ENCODE measurements at regions not wholly inside any gene's neighbourhood (a gene's known extent, or its start where the extent isn't known, plus 50 kb on each side); places are given as distances from the start of the nearest gene placed in this dataset.

DNA sequence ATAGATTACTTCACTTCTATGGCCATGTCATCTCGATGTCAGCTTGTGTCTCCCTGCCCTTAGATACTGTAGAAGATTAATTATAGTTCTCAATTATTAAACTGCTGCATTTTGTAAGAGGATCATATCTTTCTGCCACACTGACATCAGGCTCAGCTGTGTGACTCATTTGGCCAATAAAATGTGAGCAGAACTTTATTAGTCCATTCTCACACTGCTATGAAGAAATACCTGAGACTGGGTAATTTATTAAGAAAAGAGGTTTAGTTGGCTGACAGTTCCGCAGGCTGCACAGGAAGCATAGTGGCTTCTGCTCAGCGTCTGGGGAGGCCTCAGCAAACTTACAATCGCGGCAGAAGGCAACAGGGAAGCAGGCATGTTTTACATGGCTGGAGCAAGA is 290.4 kb downstream of the RAD51AP2 start:
- Histone ChIP-seq H3K27ac (ENCODE audit: low read depth, low read length) (no peak overlapping the region), H3K9me3 (ENCODE audit: insufficient read depth, low read depth, low read length) (no peaks in the 10 kb centered on the region), H3K36me3 (ENCODE audit: insufficient read depth, low read length) (no peaks in the 10 kb centered on the region), H3K4me2 (ENCODE audit: low read length) (no peak overlapping the region), H2AFZ (ENCODE audit: low read depth, low read length) (no peak overlapping the region), H3K9ac (ENCODE audit: low read length) (no peak overlapping the region), H3K4me1 (ENCODE audit: insufficient read depth, low read length) (no peaks in the 10 kb centered on the region), H3K4me3 (ENCODE audit: insufficient read depth, low read depth, low read length) (no peak overlapping the region), H3K27me3 (ENCODE audit: insufficient read depth, low read length) (no peaks in the 10 kb centered on the region), H3K79me2 (ENCODE audit: insufficient read depth, low read length) (no peaks in the 10 kb centered on the region), H4K20me1 (ENCODE audit: insufficient read depth, low read length) (no peaks in the 10 kb centered on the region)
- H3K27ac Mint-ChIP-seq (ENCODE audit: unreplicated experiment), result no peak overlapping the region
- peaks cover 22% of the 10 kb centered on the region for H3K4me1 Mint-ChIP-seq (ENCODE audit: low read depth, unreplicated experiment)
- H3K36me3 Mint-ChIP-seq (ENCODE audit: low read depth, unreplicated experiment), result no peaks in the 10 kb centered on the region
- TF ChIP-seq, protein P1, sequence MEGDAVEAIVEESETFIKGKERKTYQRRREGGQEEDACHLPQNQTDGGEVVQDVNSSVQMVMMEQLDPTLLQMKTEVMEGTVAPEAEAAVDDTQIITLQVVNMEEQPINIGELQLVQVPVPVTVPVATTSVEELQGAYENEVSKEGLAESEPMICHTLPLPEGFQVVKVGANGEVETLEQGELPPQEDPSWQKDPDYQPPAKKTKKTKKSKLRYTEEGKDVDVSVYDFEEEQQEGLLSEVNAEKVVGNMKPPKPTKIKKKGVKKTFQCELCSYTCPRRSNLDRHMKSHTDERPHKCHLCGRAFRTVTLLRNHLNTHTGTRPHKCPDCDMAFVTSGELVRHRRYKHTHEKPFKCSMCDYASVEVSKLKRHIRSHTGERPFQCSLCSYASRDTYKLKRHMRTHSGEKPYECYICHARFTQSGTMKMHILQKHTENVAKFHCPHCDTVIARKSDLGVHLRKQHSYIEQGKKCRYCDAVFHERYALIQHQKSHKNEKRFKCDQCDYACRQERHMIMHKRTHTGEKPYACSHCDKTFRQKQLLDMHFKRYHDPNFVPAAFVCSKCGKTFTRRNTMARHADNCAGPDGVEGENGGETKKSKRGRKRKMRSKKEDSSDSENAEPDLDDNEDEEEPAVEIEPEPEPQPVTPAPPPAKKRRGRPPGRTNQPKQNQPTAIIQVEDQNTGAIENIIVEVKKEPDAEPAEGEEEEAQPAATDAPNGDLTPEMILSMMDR (IDR thresholded peaks at IDR 0.05; ENCODE audit: insufficient read depth, low read depth, low read length), result no peak
- TF ChIP-seq EZH2 (IDR thresholded peaks at IDR 0.05; ENCODE audit: insufficient read depth, low read length), result no peak
- H3K27me3 Mint-ChIP-seq (ENCODE audit: low read depth, unreplicated experiment), result no peaks in the 10 kb centered on the region
- DNase-seq (ENCODE audit: low read depth) (no peak), FAIRE-seq (no peak)
- peak overlapping the region; percentile 55 for H3K4me3 Mint-ChIP-seq (ENCODE audit: unreplicated experiment)
- no peaks in the 10 kb centered on the region for H3K9me3 Mint-ChIP-seq (ENCODE audit: unreplicated experiment)

DNA sequence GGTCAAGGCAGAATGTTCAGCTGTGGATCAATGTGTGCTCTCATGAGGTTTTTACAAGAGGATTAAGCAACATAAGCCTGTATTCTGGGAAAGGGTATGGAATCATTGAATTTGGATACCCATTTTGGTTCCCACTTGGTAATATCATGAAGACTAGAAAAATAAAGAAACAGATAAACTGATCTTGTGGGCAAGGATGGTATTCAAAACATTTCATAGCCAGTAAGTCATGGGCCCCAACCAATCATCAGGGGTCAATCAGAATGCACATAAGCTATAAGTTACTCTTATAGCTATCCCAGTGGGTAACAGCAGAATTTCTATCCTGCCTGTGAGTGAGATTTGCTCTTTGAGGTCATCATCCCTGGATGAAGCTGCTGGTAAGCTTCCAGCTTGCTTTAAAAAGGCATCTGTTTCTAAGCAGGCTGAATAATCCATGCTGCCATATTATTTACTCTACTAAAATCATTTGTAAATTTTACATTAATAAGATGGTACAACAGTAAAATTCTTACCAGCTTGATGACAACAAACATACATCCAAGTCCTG is 291.2 kb downstream of the RAD51AP2 start:
- H3K36me3 ChIP-seq (ENCODE audit: insufficient read depth, low read length), result no peaks in the 10 kb centered on the region
- DNase-seq (ENCODE audit: low read depth) (peak; percentile 4), FAIRE-seq (no peak)
- TF ChIP-seq, protein P1 (IDR thresholded peaks at IDR 0.05; ENCODE audit: insufficient read depth, low read depth, low read length), result no peak
- no peak for TF ChIP-seq EZH2 (IDR thresholded peaks at IDR 0.05; ENCODE audit: insufficient read depth, low read length)
- H3K27ac ChIP-seq (ENCODE audit: low read depth, low read length), result no peak overlapping the region
- no peaks in the 10 kb centered on the region for H3K79me2 ChIP-seq (ENCODE audit: insufficient read depth, low read length)
- H3K9ac ChIP-seq (ENCODE audit: low read length), result no peak overlapping the region
- H3K4me1 ChIP-seq (ENCODE audit: insufficient read depth, low read length), result no peaks in the 10 kb centered on the region
- H4K20me1 ChIP-seq (ENCODE audit: insufficient read depth, low read length), result no peaks in the 10 kb centered on the region
- Mint-ChIP-seq H3K36me3 (ENCODE audit: low read depth, unreplicated experiment) (no peaks in the 10 kb centered on the region), H3K27ac (ENCODE audit: unreplicated experiment) (no peak overlapping the region), H3K4me3 (ENCODE audit: unreplicated experiment) (no peak overlapping the region), H3K9me3 (ENCODE audit: unreplicated experiment) (no peaks in the 10 kb centered on the region), H3K4me1 (ENCODE audit: low read depth, unreplicated experiment) (peaks cover 21% of the 10 kb centered on the region), H3K27me3 (ENCODE audit: low read depth, unreplicated experiment) (no peaks in the 10 kb centered on the region)
- no peak overlapping the region for H3K4me3 ChIP-seq (ENCODE audit: insufficient read depth, low read depth, low read length)
- no peak overlapping the region for H2AFZ ChIP-seq (ENCODE audit: low read depth, low read length)
- no peaks in the 10 kb centered on the region for H3K9me3 ChIP-seq (ENCODE audit: insufficient read depth, low read depth, low read length)
- no peak overlapping the region for H3K4me2 ChIP-seq (ENCODE audit: low read length)
- H3K27me3 ChIP-seq (ENCODE audit: insufficient read depth, low read length), result no peaks in the 10 kb centered on the region

GRCh38 chr2:17223211-17223610 is 295.0 kb downstream of the RAD51AP2 start:
- no peak for TF ChIP-seq EZH2 (IDR thresholded peaks at IDR 0.05; ENCODE audit: insufficient read depth, low read length)
- TF ChIP-seq, protein P1 (IDR thresholded peaks at IDR 0.05; ENCODE audit: insufficient read depth, low read depth, low read length), result no peak
- Histone ChIP-seq H3K27ac (ENCODE audit: low read depth, low read length) (no peak overlapping the region), H3K4me3 (ENCODE audit: insufficient read depth, low read depth, low read length) (no peak overlapping the region), H4K20me1 (ENCODE audit: insufficient read depth, low read length) (no peaks in the 10 kb centered on the region), H3K27me3 (ENCODE audit: insufficient read depth, low read length) (no peaks in the 10 kb centered on the region), H2AFZ (ENCODE audit: low read depth, low read length) (no peak overlapping the region), H3K4me2 (ENCODE audit: low read length) (no peak overlapping the region), H3K36me3 (ENCODE audit: insufficient read depth, low read length) (no peaks in the 10 kb centered on the region), H3K9ac (ENCODE audit: low read length) (no peak overlapping the region), H3K9me3 (ENCODE audit: insufficient read depth, low read depth, low read length) (no peaks in the 10 kb centered on the region), H3K79me2 (ENCODE audit: insufficient read depth, low read length) (no peaks in the 10 kb centered on the region), H3K4me1 (ENCODE audit: insufficient read depth, low read length) (no peaks in the 10 kb centered on the region)
- Mint-ChIP-seq H3K4me1 (ENCODE audit: low read depth, unreplicated experiment) (peaks cover 5% of the 10 kb centered on the region), H3K27me3 (ENCODE audit: low read depth, unreplicated experiment) (no peaks in the 10 kb centered on the region), H3K27ac (ENCODE audit: unreplicated experiment) (no peak overlapping the region), H3K36me3 (ENCODE audit: low read depth, unreplicated experiment) (no peaks in the 10 kb centered on the region), H3K9me3 (ENCODE audit: unreplicated experiment) (no peaks in the 10 kb centered on the region), H3K4me3 (ENCODE audit: unreplicated experiment) (no peak overlapping the region)
- no peak for FAIRE-seq
- no peak for DNase-seq (ENCODE audit: low read depth)
